ENCODE measurements at regions not wholly inside any gene's neighbourhood (a gene's known extent, or its start where the extent isn't known, plus 50 kb on each side); places are given as distances from the start of the nearest gene placed in this dataset.
"Not testable (repeated sequence)": the region's sequence is repeated elsewhere in the genome, so short reads cannot be mapped to it uniquely, and the experiment has no call there.

GRCh38 chr2:105490956-105491355 lies 92.1 kb upstream of the FHL2 start:
- DNase-seq: no peak

- no peak for DNase-seq
These were observed 91.4 kb upstream of the FHL2 start for GRCh38 chr2:105490204-105490603.

- no peak for DNase-seq
These were observed 90.5 kb upstream of the FHL2 start for GRCh38 chr2:105489168-105489878.

GRCh38 chr2:105488285-105488684 lies 89.4 kb upstream of the FHL2 start:
- DNase-seq: no peak

- no peak for DNase-seq
These were observed 88.6 kb upstream of the FHL2 start for GRCh38 chr2:105487142-105488069.

- DNase-seq: no peak
These were observed 87.9 kb upstream of the FHL2 start for GRCh38 chr2:105486762-105487141.

GRCh38 chr2:105478670-105479069 lies 79.8 kb upstream of the FHL2 start:
- DNase-seq: no peak

GRCh38 chr2:105477050-105477620 lies 78.3 kb upstream of the FHL2 start:
- DNase-seq: not testable (repeated sequence)

- DNase-seq: no peak
These were observed 74.2 kb upstream of the FHL2 start for GRCh38 chr2:105473011-105473410.

- no peak for DNase-seq
These were observed 72.1 kb upstream of the FHL2 start for GRCh38 chr2:105470979-105471378.

GRCh38 chr2:105469781-105470180 lies 70.9 kb upstream of the FHL2 start:
- DNase-seq: no peak

GRCh38 chr2:105468582-105469042 lies 69.8 kb upstream of the FHL2 start:
- DNase-seq: no peak

GRCh38 chr2:105464325-105464724 lies 65.5 kb upstream of the FHL2 start:
- DNase-seq: no peak

GRCh38 chr2:105460048-105460732 lies 61.3 kb upstream of the FHL2 start:
- DNase-seq: no peak

- DNase-seq: no peak
These were observed 59.2 kb upstream of the FHL2 start for GRCh38 chr2:105458076-105458475.

GRCh38 chr2:105455488-105456003 lies 56.7 kb upstream of the FHL2 start:
- no peak for DNase-seq

- DNase-seq: no peak
These were observed 56.1 kb upstream of the FHL2 start for GRCh38 chr2:105454801-105455485.

- DNase-seq: no peak
These were observed 52.8 kb upstream of the FHL2 start for GRCh38 chr2:105451571-105452166.

GRCh38 chr2:105450471-105450870 lies 51.6 kb upstream of the FHL2 start:
- no peak for DNase-seq

GRCh38 chr2:105449076-105449475 lies 50.2 kb upstream of the FHL2 start:
- no peak for DNase-seq
